Suppressor macrophage treated with lipopolysaccharide for 1 hour (primary cell): ENCODE measurements at regions not wholly inside any gene's neighbourhood (a gene's known extent, or its start where the extent isn't known, plus 50 kb on each side); places are given as distances from the start of the nearest gene placed in this dataset.
A peak's percentile ranks its signal among the peaks of the same experiment; 100 is the strongest.
"Not testable (repeated sequence)": the region's sequence is repeated elsewhere in the genome, so short reads cannot be mapped to it uniquely, and the experiment has no call there.

Source experiments
- DNase-seq, 3 donors: peaks; one replicate each; pipeline ENCODE4 v3.0.0-alpha.2; 2020 to 2022

- not testable (repeated sequence) for DNase-seq
These were observed 174.3 kb downstream of the NPIPB11 start for GRCh38 chr16:29232160-29232705.

- DNase-seq: no peak
These were observed 175.3 kb downstream of the NPIPB11 start for GRCh38 chr16:29231244-29231643.

DNA sequence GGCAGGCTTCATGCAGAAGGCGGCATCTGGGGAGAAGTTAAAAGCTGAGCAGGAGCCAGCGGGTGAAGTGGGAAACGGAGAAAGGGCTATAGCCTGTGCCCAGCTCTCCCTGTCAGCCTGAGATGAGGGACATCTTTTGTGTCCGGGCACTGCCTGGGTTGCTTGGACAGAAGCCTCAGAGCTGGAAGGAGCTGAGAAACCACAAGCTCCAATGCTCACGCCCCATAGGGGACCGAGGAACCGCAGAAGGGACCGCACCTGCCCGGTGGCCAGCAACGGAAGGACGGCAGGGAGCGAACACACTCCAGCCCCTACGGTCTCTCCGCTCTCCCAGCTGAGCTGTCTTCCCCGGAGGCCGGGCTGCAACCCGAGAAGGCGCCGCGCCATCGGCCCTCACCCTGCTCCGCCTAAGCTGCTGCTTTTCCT, 175.8 kb downstream of the NPIPB11 start:
- no peak for DNase-seq

DNA sequence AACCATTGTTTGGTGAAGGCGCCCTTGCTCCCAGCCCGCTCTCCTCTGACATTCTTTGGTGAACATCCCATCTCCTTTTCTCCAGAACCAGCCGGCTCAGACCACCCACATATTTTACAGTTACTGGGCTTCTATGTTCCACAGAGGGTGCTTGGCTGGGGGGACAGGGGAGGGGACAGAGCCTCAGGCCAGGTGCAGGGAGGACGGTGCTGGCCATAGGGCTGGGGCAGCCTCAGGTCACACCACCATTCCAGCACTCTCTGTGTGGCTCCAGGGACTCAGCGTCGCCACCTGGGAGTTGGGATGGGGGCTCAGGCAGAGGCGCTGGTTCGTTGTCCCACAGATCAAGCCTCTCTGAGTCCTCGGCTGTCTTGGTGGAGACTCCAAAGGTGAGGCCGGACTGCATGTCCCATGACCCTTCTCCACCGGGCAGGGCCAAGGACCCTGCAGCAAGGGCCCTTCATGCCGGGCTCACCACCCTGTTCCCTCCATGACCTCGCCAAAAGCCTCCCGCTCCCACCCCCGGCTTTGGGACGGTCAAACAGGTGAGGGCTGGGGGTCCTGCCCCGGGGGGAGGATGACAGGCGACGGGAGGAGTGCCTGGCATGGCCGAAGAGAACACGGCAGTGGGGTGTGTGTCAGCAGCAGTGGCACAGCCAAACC, 176.4 kb downstream of the NPIPB11 start:
- not testable (repeated sequence) for DNase-seq

GRCh38 chr16:29229616-29230005, 176.9 kb downstream of the NPIPB11 start:
- DNase-seq: not testable (repeated sequence)

DNA sequence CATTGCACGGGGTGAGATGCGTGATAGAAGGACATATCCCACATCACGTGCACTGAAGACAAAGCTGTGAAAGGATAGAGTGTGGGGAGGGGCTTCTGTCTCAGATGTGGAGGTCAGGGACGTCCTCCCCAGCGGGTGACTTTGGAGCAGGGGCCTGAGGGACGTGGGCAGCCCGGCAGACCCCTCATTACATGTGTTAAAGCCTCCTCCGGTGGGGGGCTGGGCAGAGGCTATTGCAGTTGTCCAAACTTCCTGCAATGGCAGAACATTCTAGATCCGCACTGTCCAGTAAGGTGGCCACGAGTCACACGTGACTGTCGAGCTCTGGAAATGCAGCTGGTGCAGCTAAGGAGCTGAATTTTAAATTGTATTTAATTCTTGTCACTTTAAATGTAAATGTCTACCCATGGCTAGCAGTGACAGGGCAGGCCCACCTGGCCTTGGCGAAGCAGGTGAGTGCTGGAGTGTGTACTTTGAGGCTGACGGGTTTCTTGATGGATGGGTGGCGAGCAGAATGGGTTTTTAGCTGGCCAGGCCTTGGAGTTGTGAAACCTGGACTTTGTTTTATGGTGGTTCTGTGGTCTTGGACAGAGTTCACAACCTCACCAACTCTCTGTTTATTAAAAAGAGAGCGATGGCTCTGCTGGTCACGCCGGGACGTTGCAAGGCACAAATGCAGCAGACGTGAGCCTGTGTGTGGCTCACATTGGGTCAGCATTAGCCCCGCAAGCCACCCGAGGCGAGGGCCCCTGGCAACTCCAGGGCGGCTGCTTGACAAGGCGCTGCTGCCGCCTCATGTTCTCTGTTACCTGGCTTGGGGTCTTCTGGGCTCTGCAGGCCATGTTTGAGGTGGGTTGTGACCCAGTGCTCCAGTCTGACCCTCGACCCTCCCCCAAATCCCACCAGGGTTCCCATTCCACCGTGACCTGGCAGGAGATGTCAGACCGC, 177.6 kb downstream of the NPIPB11 start:
- DNase-seq: not testable (repeated sequence)

DNA sequence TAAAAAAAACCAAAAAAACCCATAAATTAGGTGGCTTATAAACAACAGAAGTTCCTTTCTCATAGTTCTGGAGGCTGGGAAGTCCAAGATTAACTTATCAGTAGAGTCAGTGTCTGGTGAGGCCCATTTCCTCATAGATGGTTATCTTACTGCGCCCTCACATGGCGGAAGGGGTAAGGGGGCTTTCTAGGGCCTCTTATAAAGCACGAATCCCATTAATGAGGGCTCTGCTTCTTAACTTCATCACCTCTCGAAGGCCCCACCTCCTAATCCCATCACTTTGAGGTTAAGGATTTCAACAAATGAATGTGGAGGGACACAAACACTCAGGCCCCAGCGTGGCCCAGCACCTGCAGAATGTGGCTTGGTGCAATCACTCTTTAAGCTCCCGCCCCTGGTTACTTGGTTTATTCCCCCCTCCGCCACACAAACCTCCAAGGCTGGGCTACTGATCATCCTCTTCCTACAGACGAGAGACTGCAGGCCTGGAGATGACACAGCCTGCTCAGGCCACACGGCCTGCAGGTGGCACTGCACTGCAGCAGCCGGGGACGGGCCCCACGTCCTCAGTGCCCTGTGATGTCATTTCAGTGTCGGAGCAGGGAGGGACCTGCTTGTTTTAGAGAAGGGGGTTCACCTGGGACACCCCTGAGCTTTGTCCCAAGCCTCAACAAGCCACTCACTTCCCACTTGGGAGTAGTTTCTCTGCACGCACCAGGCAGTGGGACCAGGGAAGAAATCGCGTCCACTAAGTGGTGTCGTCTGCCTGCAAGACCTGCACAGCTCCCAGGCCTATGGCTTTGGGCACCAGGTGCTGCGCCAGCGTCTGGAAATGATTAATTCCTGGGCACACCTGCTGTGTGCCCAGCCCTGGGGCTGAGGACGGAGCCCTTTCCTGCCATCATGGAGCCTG, 178.5 kb downstream of the NPIPB11 start:
- peak; percentile 74 to 78 (median 76) for DNase-seq

GRCh38 chr16:29226782-29227181, 179.7 kb downstream of the NPIPB11 start:
- no peak for DNase-seq

DNA sequence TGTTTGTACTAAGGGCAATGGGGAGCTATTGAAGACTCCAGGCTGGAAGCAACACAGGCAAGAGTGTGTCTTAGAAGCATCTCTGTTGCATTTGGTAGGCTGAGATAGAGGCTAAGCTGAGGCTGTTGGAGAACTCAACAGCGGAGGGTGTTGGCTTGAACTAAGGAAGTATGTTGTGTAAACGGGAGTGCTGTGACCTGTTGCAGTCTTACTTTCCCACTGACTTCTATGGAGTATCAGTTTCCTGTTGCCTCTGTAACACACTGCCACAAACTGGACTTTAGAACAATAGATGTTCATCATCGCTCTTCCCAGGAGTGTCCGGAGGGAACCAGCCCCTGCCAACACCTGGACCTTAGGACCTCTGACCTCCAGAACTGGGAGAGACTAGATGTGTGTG, 181.8 kb downstream of the NPIPB11 start:
- peak in 2 of 3 donors; percentile 6 to 27 for DNase-seq

DNA sequence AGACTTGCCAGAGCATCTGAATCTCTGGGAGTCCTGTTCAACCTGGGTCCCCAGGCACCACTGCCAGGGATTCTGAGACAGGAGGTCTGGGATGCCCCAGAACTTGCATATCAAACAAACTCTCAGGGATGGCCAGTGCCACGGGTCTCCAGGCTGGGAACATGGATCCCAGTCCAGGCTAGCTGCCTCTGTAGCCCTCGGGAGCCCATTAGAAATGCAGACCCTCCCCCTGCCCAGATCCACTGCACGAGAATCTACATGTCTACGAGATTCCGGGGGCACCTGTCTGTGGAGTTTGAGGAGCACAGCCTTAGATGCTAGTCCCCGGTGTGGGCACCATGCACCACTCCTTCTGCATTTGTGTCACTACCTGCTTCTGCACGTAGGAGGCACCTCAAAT, 183.9 kb downstream of the NPIPB11 start:
- not testable (repeated sequence) for DNase-seq

GRCh38 chr16:29222008-29222407, 184.5 kb downstream of the NPIPB11 start:
- not testable (repeated sequence) for DNase-seq

DNA sequence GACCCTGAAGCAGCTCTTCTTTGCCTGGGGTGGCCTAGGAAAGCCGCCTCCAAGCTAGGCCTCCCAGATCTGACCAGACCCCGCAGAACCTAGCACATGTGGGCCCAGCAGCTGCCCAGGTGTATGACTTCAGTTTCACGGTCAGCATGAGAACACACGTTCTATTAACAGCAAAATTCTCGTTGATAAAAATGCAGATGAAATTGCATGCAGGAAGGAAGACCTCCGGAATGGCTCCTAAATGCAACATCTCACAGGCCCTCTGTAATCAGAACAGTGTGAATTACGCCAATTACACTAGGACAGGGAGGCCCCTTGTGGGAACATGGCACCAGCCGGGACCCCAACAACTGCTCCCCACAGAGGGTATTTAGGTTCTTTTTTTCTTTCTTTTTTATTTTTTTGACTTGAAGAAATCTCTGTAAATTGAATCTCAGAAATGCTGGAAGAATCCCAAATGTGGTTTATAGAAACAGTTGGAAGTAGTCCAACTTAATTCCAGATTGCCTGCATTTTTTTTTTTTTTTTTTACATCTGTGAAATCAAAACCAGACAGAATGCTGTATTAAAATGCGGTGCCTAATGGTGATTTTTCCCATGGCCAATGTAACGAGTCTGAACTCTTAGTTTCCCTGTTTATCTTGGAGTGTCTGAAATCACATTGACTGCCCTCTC, 185.1 kb downstream of the NPIPB11 start:
- DNase-seq: not testable (repeated sequence)

DNA sequence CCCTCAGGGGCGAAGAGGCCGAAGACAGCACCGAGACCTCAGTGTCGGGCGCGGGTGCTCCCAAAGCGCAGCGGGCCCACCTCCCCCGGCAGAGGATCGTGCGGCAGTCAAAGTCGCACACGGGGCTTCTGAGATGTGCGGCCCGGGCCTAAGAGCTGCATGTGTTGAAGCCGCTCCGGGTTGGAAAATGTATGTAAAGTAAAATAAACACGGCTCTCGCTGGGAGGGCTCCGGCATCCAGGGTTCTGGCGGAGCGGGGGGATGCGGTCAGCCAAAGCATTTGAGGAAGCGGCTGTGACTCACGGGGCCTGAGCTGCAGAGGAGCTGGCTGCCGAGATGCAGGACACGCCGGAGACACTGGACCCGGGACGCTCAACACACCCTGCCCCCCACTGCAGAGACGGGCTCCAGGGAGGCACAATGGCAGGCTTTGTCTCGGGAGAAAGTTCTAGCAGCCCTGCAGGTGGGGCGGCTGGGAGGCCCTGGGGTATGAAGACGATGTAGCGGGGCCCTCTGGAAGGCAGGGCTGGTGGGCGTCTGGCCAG, 185.8 kb downstream of the NPIPB11 start:
- not testable (repeated sequence) for DNase-seq

DNA sequence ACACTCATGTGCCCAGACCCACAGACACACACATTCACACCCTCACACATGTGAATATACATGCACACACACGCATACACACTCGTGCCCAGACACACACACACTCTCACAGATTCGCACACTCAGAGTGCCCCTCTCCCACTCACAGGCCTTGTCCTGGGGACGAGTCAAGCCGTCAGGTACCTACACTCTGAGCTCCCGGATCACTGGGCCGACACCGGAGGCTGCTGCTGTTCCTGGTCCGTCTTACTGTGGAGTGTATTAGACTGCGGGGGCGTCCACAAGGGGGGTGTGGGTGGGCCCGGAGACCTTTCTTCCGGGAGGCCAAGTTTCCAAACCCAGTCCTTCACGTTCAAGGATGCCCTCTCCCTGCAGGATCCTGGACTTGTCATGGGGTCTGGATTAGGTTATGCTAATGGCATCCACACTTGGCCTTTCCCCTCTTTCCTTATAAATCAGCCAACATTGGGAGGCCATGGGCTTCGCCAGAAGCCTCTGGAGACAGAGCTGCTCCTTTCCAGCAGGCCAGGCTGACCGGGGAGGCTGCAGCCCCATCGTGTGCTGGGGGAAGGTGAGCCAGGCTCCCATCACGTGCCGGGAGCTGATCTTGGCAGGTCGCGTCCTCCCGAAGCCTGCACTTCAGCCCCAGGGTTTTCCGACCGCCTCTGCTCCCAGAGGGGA, 186.4 kb downstream of the NPIPB11 start:
- DNase-seq: not testable (repeated sequence)

DNA sequence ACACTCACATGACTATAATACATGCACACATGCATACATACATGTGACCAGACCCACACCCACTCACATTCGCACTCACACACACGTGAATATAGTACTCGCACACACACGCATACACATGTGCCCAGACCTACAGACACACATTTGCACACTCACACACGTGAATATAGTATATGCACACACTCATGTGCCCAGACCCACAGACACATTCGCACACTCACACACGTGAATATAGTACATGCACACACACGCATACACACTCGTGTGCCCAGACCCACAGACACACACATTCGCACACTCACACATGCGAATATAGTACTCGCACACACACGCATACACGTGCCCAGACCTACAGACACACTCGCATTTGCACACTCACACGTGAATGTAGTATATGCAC, 186.9 kb downstream of the NPIPB11 start:
- DNase-seq: not testable (repeated sequence)

- DNase-seq: not testable (repeated sequence)
These were observed 187.9 kb downstream of the NPIPB11 start for GRCh38 chr16:29218649-29219048.

DNA sequence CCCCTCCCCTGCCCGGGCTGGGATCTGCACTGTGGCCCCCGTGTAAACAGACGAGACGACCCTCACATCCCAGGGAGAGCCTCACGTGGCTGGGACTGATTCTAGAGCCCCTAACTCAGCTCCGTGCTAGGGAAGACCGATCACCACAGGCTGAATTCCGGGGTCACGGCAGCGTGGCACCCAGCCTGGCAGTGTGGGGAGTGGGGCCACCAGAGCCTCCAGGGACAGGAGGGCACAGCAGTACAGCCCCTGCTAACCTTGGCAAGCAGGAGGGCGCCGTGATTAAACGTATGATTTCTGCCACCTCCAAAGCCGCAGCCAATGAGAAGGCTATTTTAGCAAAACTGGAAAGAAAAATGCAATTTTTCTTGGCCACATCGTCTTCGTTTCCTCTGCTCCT, 188.3 kb downstream of the NPIPB11 start:
- not testable (repeated sequence) for DNase-seq

DNA sequence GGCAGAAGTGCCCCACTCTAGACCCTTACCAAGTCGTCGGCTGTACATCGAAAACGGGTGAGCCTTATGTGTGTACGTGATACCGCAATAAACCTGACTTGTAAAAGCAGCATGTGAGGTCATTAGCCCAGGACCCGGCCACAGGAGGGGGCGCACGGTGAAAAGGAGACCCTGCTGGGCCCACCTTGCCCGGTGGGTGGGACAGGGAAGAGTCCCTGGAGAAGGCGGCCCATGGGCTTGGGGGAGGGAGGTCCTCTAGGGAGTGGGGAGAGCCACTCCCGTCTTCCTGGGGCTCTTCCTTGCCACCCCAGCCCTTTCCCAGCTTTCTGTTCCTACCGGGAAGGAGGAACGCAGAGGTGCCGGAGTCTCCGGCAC, 188.8 kb downstream of the NPIPB11 start:
- not testable (repeated sequence) for DNase-seq

DNA sequence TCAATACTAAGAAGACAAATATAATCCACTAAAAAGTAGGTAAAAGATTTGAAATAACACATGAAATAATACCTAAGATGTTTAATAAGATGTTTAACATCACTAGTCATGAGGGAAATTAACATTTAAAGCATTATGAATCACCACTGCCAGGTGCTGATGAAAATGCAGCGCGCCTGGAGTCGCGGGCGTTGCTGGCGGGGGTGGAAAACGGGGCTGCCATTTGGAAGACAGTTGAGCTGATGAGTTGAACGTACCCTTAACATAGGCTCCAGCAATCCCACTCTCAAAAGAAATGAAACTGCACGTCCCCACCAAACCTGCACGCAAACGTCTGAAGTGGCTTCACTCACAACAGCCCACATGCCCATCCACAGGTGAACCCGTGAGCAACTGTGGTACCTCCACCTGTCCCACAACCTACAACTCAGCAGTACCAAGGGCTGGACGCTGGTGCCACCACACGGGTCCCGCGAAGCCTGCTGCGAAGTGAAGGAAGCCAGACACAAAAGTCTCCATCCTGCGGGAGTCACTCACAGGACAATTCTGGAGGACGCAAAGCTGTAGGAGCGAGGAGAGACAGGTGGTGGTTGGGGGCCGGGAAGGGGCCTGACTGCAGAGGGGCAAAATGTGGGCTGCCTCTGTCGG, 189.3 kb downstream of the NPIPB11 start:
- not testable (repeated sequence) for DNase-seq

GRCh38 chr16:29213770-29214169, 192.7 kb downstream of the NPIPB11 start:
- DNase-seq: not testable (repeated sequence)
